PC-9 (cell line): ENCODE measurements at regions not wholly inside any gene's neighbourhood (a gene's known extent, or its start where the extent isn't known, plus 50 kb on each side); places are given as distances from the start of the nearest gene placed in this dataset.

Experiments used
- BruUV-seq: library from RNA; stranded (reverse); fragments of 400-500 nt; replicated peaks from 2 replicates; lab custom pipeline; 2021; lab: Mats Ljungman, UMichigan
- CTCF ChIA-PET: fragments of 300-600 bp; sonication (Branson Sonifier 250); formaldehyde crosslinking; loops from one replicate; lab custom pipeline; 2022; ENCODE audit warnings: antibody characterized with exemption; lab: Charles Lee
- POLR2A ChIA-PET: fragments of 300-600 bp; sonication (Branson Sonifier 250); formaldehyde crosslinking; loops from one replicate; lab custom pipeline; 2022; ENCODE audit warnings: antibody characterized with exemption; ENCODE audit not compliant: unreplicated experiment; lab: Charles Lee
- DNase-seq, 2 experiments: peaks; one replicate each; pipeline versions ENCODE4 v3.0.0 to v3.0.0-alpha.2; 2015 to 2022; ENCODE audit warnings: mixed read lengths in 1 of 2
- H2AFZ ChIP-seq: fragments of 200-600 bp; sonication (generic); 2 replicates; pipeline ENCODE4 v1.8.1; 2017; ENCODE audit warnings: antibody characterized with exemption
- H3F3A ChIP-seq: fragments of 200-600 bp; sonication (generic); 2 replicates; pipeline ENCODE4 v1.8.1; 2017; ENCODE audit warnings: antibody characterized with exemption, mild to moderate bottlenecking, low read depth; ENCODE audit not compliant: insufficient read depth
- H3K27ac ChIP-seq: fragments of 200-600 bp; sonication (generic); 2 replicates; pipeline ENCODE4 v1.6.1; 2016; ENCODE audit warnings: mixed run types
- H3K27me3 ChIP-seq: fragments of 200-600 bp; sonication (generic); 2 replicates; pipeline ENCODE4 v1.6.1; 2016; ENCODE audit warnings: low read depth, mixed run types; ENCODE audit not compliant: insufficient read depth
- H3K36me3 ChIP-seq: fragments of 200-600 bp; sonication (generic); 2 replicates; pipeline ENCODE4 v1.6.1; 2016; ENCODE audit warnings: low read depth, mixed run types
- H3K4me1 ChIP-seq: fragments of 200-600 bp; sonication (generic); replicated peaks from 2 replicates; pipeline ENCODE4 v1.6.1; 2016; ENCODE audit warnings: mixed run types; ENCODE audit not compliant: insufficient read depth
- H3K4me2 ChIP-seq: fragments of 200-600 bp; sonication (generic); 2 replicates; pipeline ENCODE4 v1.6.1; 2017; ENCODE audit warnings: mixed run types
- H3K4me3 ChIP-seq: fragments of 200-600 bp; sonication (generic); 2 replicates; pipeline ENCODE4 v1.6.1; 2016; ENCODE audit warnings: mixed run types
- H3K79me2 ChIP-seq: fragments of 200-600 bp; sonication (generic); 2 replicates; pipeline ENCODE4 v1.6.1; 2017; ENCODE audit warnings: low read depth, mixed run types
- H3K9me2 ChIP-seq: fragments of 200-600 bp; sonication (generic); 2 replicates; pipeline ENCODE4 v1.8.1; 2017; ENCODE audit warnings: mild to moderate bottlenecking; ENCODE audit not compliant: insufficient read depth
- H3K9me3 ChIP-seq: fragments of 200-600 bp; sonication (generic); 2 replicates; pipeline ENCODE4 v1.8.1; 2016; ENCODE audit warnings: low read depth; ENCODE audit not compliant: insufficient read depth
- H4K20me1 ChIP-seq: fragments of 200-600 bp; sonication (generic); 2 replicates; pipeline ENCODE4 v1.8.1; 2017; ENCODE audit not compliant: insufficient read depth
- EZH2 ChIP-seq: fragments of 200-600 bp; sonication (generic); IDR thresholded peaks from 2 replicates; pipeline ENCODE4 v1.8.0; 2017; ENCODE audit warnings: antibody characterized with exemption, low read depth
- intact Hi-C: fragments of 100-400 bp; cut with micrococcal nuclease; formaldehyde crosslinking; loops from one replicate; pipeline ENCODE4 v1.10.0; 2022; ENCODE audit not compliant: unreplicated experiment
- TF ChIP-seq, protein P1 (sequence below): fragments of 200-600 bp; sonication (generic); conservative IDR thresholded peaks from 2 replicates; pipeline ENCODE4 v1.6.1; 2017; ENCODE audit warnings: mixed run types, antibody characterized with exemption, mild to moderate bottlenecking, moderate library complexity

DNA sequence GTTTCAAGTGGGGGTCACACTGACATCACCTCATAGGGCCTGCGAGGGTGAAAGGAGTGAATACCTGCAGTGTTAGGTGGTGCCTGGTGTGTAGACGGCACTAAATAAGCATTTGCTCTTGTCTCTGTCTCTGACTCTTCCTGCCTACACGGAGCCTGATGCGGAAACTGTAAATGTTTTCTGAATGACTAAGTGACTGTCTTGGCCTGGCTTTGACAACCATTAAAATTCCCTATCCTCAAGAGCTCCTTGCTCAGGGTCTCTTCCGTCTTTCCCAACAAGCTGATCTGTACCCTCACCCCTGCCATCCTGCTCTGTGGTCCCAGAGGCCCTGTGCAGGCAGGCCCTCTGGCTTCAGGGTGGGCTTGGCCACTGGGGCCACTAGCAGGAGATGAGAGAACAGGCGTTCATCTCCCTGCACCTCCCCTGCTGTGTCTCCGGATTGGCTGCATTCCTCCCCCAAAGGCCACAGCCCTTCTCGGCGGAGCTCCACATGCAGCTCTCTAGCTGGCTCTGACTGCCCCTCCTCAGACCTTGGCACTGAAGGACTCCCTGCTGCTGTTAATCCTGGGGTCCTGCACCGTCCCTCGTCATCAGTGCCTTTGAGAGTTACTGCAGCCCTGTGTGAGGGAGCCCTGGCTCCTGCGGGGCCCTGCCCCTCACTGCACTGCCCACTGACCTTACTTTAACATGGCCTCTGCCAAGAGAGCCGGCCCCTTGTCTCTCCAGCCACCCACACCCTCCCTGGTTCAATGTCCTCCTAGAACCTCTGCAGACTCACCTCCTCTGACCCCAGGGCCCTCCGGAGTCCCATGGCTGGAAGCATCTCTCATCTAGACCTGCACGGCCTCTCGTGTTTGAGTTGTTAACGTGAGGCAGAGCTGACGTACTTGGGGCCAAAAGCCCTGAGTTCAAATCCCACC, 211.1 kb downstream of the MATN1 start:
- Histone ChIP-seq H3K27ac (no peak overlapping the region), H3K79me2 (no peaks in the 10 kb centered on the region), H3K9me3 (no peaks in the 10 kb centered on the region), H4K20me1 (no peaks in the 10 kb centered on the region), H3K4me1 (peaks cover 7% of the 10 kb centered on the region), H3K4me3 (no peak overlapping the region), H3F3A (no peaks in the 10 kb centered on the region), H2AFZ (no peak overlapping the region), H3K9me2 (no peaks in the 10 kb centered on the region), H3K4me2 (peak overlapping the region; percentile 36), H3K36me3 (no peaks in the 10 kb centered on the region), H3K27me3 (no peaks in the 10 kb centered on the region)
- TF ChIP-seq EZH2: no peak
- TF ChIP-seq, protein P1, sequence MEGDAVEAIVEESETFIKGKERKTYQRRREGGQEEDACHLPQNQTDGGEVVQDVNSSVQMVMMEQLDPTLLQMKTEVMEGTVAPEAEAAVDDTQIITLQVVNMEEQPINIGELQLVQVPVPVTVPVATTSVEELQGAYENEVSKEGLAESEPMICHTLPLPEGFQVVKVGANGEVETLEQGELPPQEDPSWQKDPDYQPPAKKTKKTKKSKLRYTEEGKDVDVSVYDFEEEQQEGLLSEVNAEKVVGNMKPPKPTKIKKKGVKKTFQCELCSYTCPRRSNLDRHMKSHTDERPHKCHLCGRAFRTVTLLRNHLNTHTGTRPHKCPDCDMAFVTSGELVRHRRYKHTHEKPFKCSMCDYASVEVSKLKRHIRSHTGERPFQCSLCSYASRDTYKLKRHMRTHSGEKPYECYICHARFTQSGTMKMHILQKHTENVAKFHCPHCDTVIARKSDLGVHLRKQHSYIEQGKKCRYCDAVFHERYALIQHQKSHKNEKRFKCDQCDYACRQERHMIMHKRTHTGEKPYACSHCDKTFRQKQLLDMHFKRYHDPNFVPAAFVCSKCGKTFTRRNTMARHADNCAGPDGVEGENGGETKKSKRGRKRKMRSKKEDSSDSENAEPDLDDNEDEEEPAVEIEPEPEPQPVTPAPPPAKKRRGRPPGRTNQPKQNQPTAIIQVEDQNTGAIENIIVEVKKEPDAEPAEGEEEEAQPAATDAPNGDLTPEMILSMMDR: no peak
- intact Hi-C loops: no loop called here
- CTCF ChIA-PET: no interaction called here
- peak in 1 of 2 experiments; percentile 53 for DNase-seq
- POLR2A ChIA-PET: no interaction called here
- BruUV-seq: no TSS peak

GRCh38 chr1:30511563-30511962, 211.8 kb downstream of the MATN1 start:
- H2AFZ ChIP-seq: no peak overlapping the region
- H3K9me2 ChIP-seq: no peaks in the 10 kb centered on the region
- no peaks in the 10 kb centered on the region for H3K79me2 ChIP-seq
- intact Hi-C loops: no loop called here
- BruUV-seq: no TSS peak
- H3K9me3 ChIP-seq: no peaks in the 10 kb centered on the region
- H3K36me3 ChIP-seq: no peaks in the 10 kb centered on the region
- H3K4me3 ChIP-seq: no peak overlapping the region
- no peaks in the 10 kb centered on the region for H4K20me1 ChIP-seq
- peak overlapping the region; percentile 36; the same call in 1 of the 2 replicates for H3K4me2 ChIP-seq
- ChIA-PET POLR2A (no interaction called here), CTCF (no interaction called here)
- H3K4me1 ChIP-seq: peaks cover 7% of the 10 kb centered on the region
- H3F3A ChIP-seq: no peaks in the 10 kb centered on the region
- H3K27ac ChIP-seq: no peak overlapping the region
- H3K27me3 ChIP-seq: no peaks in the 10 kb centered on the region
- no peak for DNase-seq
- TF ChIP-seq EZH2: no peak
- TF ChIP-seq, protein P1: no peak

DNA sequence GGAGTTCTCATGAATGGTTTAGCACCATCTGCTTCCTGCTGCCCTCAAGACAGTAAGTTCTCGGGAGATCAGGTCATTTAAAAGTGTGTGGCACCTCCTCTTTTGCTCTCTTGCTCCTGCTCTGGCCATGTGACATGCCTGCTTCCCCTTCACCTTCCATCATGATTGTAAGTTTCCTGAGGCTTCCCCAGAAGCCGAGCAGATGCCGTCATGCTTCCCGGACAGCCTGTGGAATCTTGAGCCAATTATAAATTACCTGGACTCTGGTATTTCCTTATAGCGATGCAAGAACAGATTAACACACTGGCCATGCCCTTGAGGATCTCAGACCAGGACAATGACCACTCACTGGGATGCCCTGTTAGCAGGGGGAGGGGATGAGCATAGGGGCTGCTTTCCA, 212.3 kb downstream of the MATN1 start:
- no peak for TF ChIP-seq EZH2
- TF ChIP-seq, protein P1: no peak
- Histone ChIP-seq H4K20me1 (no peaks in the 10 kb centered on the region), H3K27me3 (no peaks in the 10 kb centered on the region), H3K4me3 (no peak overlapping the region), H2AFZ (no peak overlapping the region), H3F3A (no peaks in the 10 kb centered on the region), H3K79me2 (no peaks in the 10 kb centered on the region), H3K4me2 (no peak overlapping the region), H3K9me2 (no peaks in the 10 kb centered on the region), H3K36me3 (no peaks in the 10 kb centered on the region), H3K4me1 (peaks cover 7% of the 10 kb centered on the region), H3K27ac (no peak overlapping the region), H3K9me3 (no peaks in the 10 kb centered on the region)
- intact Hi-C loops: no loop called here
- CTCF ChIA-PET: no interaction called here
- POLR2A ChIA-PET: no interaction called here
- no peak for DNase-seq
- BruUV-seq: no TSS peak
